ENCODE measurements at regions not wholly inside any gene's neighbourhood (a gene's known extent, or its start where the extent isn't known, plus 50 kb on each side); places are given as distances from the start of the nearest gene placed in this dataset.

GRCh38 chr2:240226672-240227537, 86.4 kb upstream of the OTOS start:
- no peak for TF ChIP-seq CTCF (IDR thresholded peaks at IDR 0.05; ENCODE audit: insufficient read depth, low read depth, low read length, missing control alignments)
- DNase-seq (ENCODE audit: low read depth), result no peak
- H3K4me3 ChIP-seq (ENCODE audit: low read length), result no peak overlapping the region

GRCh38 chr2:240227538-240228428, 87.3 kb upstream of the OTOS start:
- no peak for TF ChIP-seq CTCF (IDR thresholded peaks at IDR 0.05; ENCODE audit: insufficient read depth, low read depth, low read length, missing control alignments)
- DNase-seq (ENCODE audit: low read depth), result no peak
- no peak overlapping the region for H3K4me3 ChIP-seq (ENCODE audit: low read length)

GRCh38 chr2:240229005-240229404, 88.5 kb upstream of the OTOS start:
- no peak overlapping the region for H3K4me3 ChIP-seq (ENCODE audit: low read length)
- no peak for TF ChIP-seq CTCF (IDR thresholded peaks at IDR 0.05; ENCODE audit: insufficient read depth, low read depth, low read length, missing control alignments)
- DNase-seq (ENCODE audit: low read depth), result no peak

GRCh38 chr2:240229603-240230235, 89.3 kb upstream of the OTOS start:
- TF ChIP-seq CTCF (IDR thresholded peaks at IDR 0.05; ENCODE audit: insufficient read depth, low read depth, low read length, missing control alignments), result no peak
- DNase-seq (ENCODE audit: low read depth), result peak; percentile 59

GRCh38 chr2:240230291-240230931, 90.0 kb upstream of the OTOS start:
- no peak for TF ChIP-seq CTCF (IDR thresholded peaks at IDR 0.05; ENCODE audit: insufficient read depth, low read depth, low read length, missing control alignments)
- H3K4me3 ChIP-seq (ENCODE audit: low read length), result no peak overlapping the region
- DNase-seq (ENCODE audit: low read depth), result no peak

More at GRCh38 chr2:240229603-240230235, 89.3 kb upstream of the OTOS start:
- no peak overlapping the region for H3K4me3 ChIP-seq (ENCODE audit: low read length)

GRCh38 chr2:240231838-240232244, 91.4 kb upstream of the OTOS start:
- H3K4me3 ChIP-seq (ENCODE audit: low read length), result no peak overlapping the region
- TF ChIP-seq CTCF (IDR thresholded peaks at IDR 0.05; ENCODE audit: insufficient read depth, low read depth, low read length, missing control alignments), result no peak
- DNase-seq (ENCODE audit: low read depth), result no peak

Measured in epithelial cell of esophagus (primary cell).